Sigmoid colon (tissue), 6 donors: ENCODE measurements at regions not wholly inside any gene's neighbourhood (a gene's known extent, or its start where the extent isn't known, plus 50 kb on each side); places are given as distances from the start of the nearest gene placed in this dataset.

Experiments used
- DNase-seq: peaks from one replicate; pipeline ENCODE4 v3.0.0-alpha.2; 2019
- H3K27ac ChIP-seq, 4 donors: fragments of 200-600 bp; sonication (generic); one replicate each; pipeline ENCODE4 v1.5.1; 2016 to 2019; ENCODE audit warnings: mild to moderate bottlenecking in 1 of 4
- H3K27me3 ChIP-seq, 3 donors: fragments of 200-600 bp; sonication (generic); one replicate each; pipeline ENCODE4 v1.5.1; 2019; ENCODE audit warnings: mild to moderate bottlenecking in 1 of 3
- H3K36me3 ChIP-seq, 4 donors: fragments of 200-600 bp; sonication (generic); one replicate each; pipeline ENCODE4 v1.5.1; 2016 to 2019
- H3K4me1 ChIP-seq, 4 donors: fragments of 200-600 bp; sonication (generic); one replicate each; pipeline ENCODE4 v1.5.1; 2017 to 2019
- H3K4me3 ChIP-seq, 4 donors: fragments of 200-600 bp; sonication (generic); one replicate each; pipeline ENCODE4 v1.5.1; 2017 to 2019; ENCODE audit warnings: mild to moderate bottlenecking in 2 of 4, moderate library complexity in 1 of 4
- H3K9me3 ChIP-seq, 4 donors: fragments of 200-600 bp in 3 of 4; sonication (generic) in 3 of 4; one replicate each; pipeline versions ENCODE4 v1.5.1 to v1.6.1; 2013 to 2019
- CTCF ChIP-seq, 4 experiments: fragments of 450-650 bp in 3 of 4; fragments of 200-600 bp in 1 of 4; IDR thresholded peaks; one replicate each; pipeline ENCODE4 v1.5.1; 2016 to 2019; ENCODE audit warnings: antibody characterized with exemption in 4 of 4, mild to moderate bottlenecking in 3 of 4, moderate library complexity in 2 of 4
- EP300 ChIP-seq, 4 donors: sonication (generic); formaldehyde crosslinking; IDR thresholded peaks; one replicate each; pipeline ENCODE4 v1.6.1; 2017; ENCODE audit warnings: antibody characterized with exemption in 4 of 4
- POLR2A ChIP-seq, 2 donors: fragments of 450-650 bp; IDR thresholded peaks; one replicate each; pipeline ENCODE4 v1.6.1; 2016; ENCODE audit warnings: antibody characterized with exemption in 2 of 2, mild to moderate bottlenecking in 2 of 2, moderate library complexity in 2 of 2
- POLR2AphosphoS5 ChIP-seq, 4 donors: sonication (generic); formaldehyde crosslinking; IDR thresholded peaks; one replicate each; pipeline ENCODE4 v1.6.1; 2017; ENCODE audit warnings: antibody characterized with exemption in 4 of 4
- WGBS, 2 donors: extraction: QIAGEN DNeasy Blood & Tissue Kit; methylation state at CpG; one replicate each; pipeline ENCODE4 v1.1.7; 2013; 5-methylcytosine and 5-hydroxymethylcytosine counted together
- intact Hi-C: fragments of 100-400 bp; cut with DNase I; formaldehyde crosslinking; loops from one replicate; pipeline ENCODE4 v1.15.1; 2023
- donor health status: healthy with polysubstance abuse.
- donor health status: healthy.

GRCh38 chr3:187450431-187451190 is 82.4 kb downstream of the RTP4 start:
- Histone ChIP-seq H3K36me3 (no peaks in the 10 kb centered on the region), H3K27ac (no peak overlapping the region), H3K4me3 (no peak overlapping the region), H3K4me1 (no peaks in the 10 kb centered on the region), H3K27me3 (no peaks in the 10 kb centered on the region), H3K9me3 (no peaks in the 10 kb centered on the region)
- WGBS, 2 donors = 76 to 84% methylated on average over 7 of the region's 7 CpGs
- TF ChIP-seq EP300 (IDR thresholded peaks at IDR 0.05) (no peak), POLR2AphosphoS5 (IDR thresholded peaks at IDR 0.05) (no peak), POLR2A (IDR thresholded peaks at IDR 0.05) (no peak), CTCF (IDR thresholded peaks at IDR 0.05) (no peak)
- intact Hi-C loops = no loop called here
- no peak for DNase-seq

- Histone ChIP-seq H3K9me3 (no peaks in the 10 kb centered on the region), H3K27me3 (no peaks in the 10 kb centered on the region), H3K27ac (no peak overlapping the region), H3K36me3 (no peaks in the 10 kb centered on the region), H3K4me3 (no peak overlapping the region), H3K4me1 (no peaks in the 10 kb centered on the region)
- TF ChIP-seq POLR2AphosphoS5 (IDR thresholded peaks at IDR 0.05) = no peak
- TF ChIP-seq EP300 (IDR thresholded peaks at IDR 0.05) = no peak
- no peak for TF ChIP-seq POLR2A (IDR thresholded peaks at IDR 0.05)
- TF ChIP-seq CTCF (IDR thresholded peaks at IDR 0.05) = no peak
- no peak for DNase-seq
- WGBS, 2 donors = 93 to 94% methylated on average over 1 of the region's 1 CpG
- intact Hi-C loops = no loop called here
Measured at GRCh38 chr3:187448674-187449073, 80.5 kb downstream of the RTP4 start.

DNA sequence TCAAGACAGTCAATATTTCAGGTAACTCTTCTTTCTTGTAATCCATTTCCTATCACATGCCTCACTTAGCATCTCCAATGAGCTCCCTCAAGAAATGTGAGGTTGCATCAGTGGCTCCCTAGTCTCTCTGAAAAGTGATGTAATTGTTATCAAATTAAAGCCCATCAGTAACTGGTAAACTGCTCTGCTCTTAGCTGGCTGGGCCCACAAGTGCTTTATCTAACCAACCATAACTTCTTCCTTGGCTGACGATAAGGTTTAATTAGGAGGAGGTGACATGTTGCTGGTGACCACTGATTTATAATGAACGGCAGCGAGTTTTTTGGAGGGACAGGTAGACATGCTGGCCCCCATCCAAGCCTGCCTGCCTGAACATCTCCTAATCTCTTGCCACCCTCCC is 79.6 kb downstream of the RTP4 start:
- H3K9me3 ChIP-seq = no peaks in the 10 kb centered on the region
- intact Hi-C loops = no loop called here

GRCh38 chr3:187445356-187445755 is 77.2 kb downstream of the RTP4 start:
- Histone ChIP-seq H3K27ac (no peak overlapping the region), H3K9me3 (no peaks in the 10 kb centered on the region), H3K27me3 (no peaks in the 10 kb centered on the region), H3K4me1 (no peaks in the 10 kb centered on the region), H3K36me3 (no peaks in the 10 kb centered on the region), H3K4me3 (no peak overlapping the region)
- WGBS, 2 donors = 83 to 93% methylated on average over 2 of the region's 2 CpGs
- intact Hi-C loops = no loop called here
- TF ChIP-seq POLR2AphosphoS5 (IDR thresholded peaks at IDR 0.05) = no peak
- TF ChIP-seq POLR2A (IDR thresholded peaks at IDR 0.05) = no peak
- TF ChIP-seq CTCF (IDR thresholded peaks at IDR 0.05) = no peak
- no peak for TF ChIP-seq EP300 (IDR thresholded peaks at IDR 0.05)
- DNase-seq = no peak

More for the DNA sequence above, 79.6 kb downstream of the RTP4 start:
- Histone ChIP-seq H3K36me3 (no peaks in the 10 kb centered on the region), H3K4me1 (no peaks in the 10 kb centered on the region), H3K27me3 (no peaks in the 10 kb centered on the region), H3K4me3 (no peak overlapping the region), H3K27ac (no peak overlapping the region)
- TF ChIP-seq EP300 (IDR thresholded peaks at IDR 0.05) = no peak
- no peak for DNase-seq
- WGBS, 2 donors = 92 to 95% methylated on average over 3 of the region's 3 CpGs

DNA sequence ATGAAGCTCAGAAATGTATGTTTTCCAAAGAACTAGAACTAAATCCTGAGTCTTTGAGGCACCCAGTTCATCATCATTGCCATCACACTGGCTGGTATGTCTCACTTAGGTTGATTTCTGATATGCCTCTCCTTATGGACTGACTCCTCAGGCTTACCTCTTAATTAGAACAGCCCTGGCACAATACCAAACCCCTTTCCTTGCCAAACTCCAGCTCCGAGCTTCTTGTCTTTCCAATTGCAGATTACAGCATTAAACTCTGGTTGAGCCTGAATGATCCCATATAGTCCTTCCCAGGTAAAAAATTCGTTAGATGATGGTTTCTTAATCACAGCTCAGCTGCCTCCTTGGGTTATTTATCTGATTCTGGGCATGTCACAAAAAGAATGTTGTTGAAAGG is 66.3 kb downstream of the RTP4 start:
- no peaks in the 10 kb centered on the region for H3K27me3 ChIP-seq
- no peak overlapping the region for H3K27ac ChIP-seq
- intact Hi-C loops = no loop called here
- DNase-seq = no peak
- TF ChIP-seq EP300 (IDR thresholded peaks at IDR 0.05) (no peak), CTCF (IDR thresholded peaks at IDR 0.05) (no peak), POLR2AphosphoS5 (IDR thresholded peaks at IDR 0.05) (no peak), POLR2A (IDR thresholded peaks at IDR 0.05) (no peak)
- no peaks in the 10 kb centered on the region for H3K4me1 ChIP-seq
- no peaks in the 10 kb centered on the region for H3K9me3 ChIP-seq
- H3K4me3 ChIP-seq = no peak overlapping the region
- WGBS, 2 donors = 45 to 71% methylated on average over 2 of the region's 2 CpGs
- no peaks in the 10 kb centered on the region for H3K36me3 ChIP-seq
